ENCODE measurements at regions not wholly inside any gene's neighbourhood (a gene's known extent, or its start where the extent isn't known, plus 50 kb on each side); places are given as distances from the start of the nearest gene placed in this dataset.

- ChIA-PET POLR2A (no interaction called here), CTCF (interaction anchor here (2.8 to 3.9 kb wide), 2 partner anchors 177 to 185 kb away, joined by 9 to 16 read pairs; no protein-coding TSS in a partner anchor)
- intact Hi-C loops (cut with micrococcal nuclease) = loop anchor here (5.0 to 10.0 kb wide), 2 partner anchors 228 to 660 kb away; partner anchors contain the start of gene LPP
- no peak for DNase-seq
- H3K36me3 Mint-ChIP-seq = peaks cover 22% of the 10 kb centered on the region
- peaks cover 3% of the 10 kb centered on the region for H3K27me3 Mint-ChIP-seq
- H3K4me1 Mint-ChIP-seq (ENCODE audit: low read depth) = peaks cover 77% of the 10 kb centered on the region
- peaks cover 23% of the 10 kb centered on the region for H3K9me3 Mint-ChIP-seq
- H3K4me3 Mint-ChIP-seq = no peak overlapping the region
- no peak overlapping the region for H3K27ac Mint-ChIP-seq
Measured at GRCh38 chr3:187924651-187925050, 179.4 kb upstream of the BCL6 start.

- peaks cover 3% of the 10 kb centered on the region for H3K27me3 Mint-ChIP-seq
- peaks cover 22% of the 10 kb centered on the region for H3K36me3 Mint-ChIP-seq
- no peak overlapping the region for H3K27ac Mint-ChIP-seq
- intact Hi-C loops (cut with micrococcal nuclease) = loop anchor here (10.0 kb wide), 1 partner anchor 659 kb away; no protein-coding TSS in a partner anchor
- POLR2A ChIA-PET = no interaction called here
- H3K4me3 Mint-ChIP-seq = no peak overlapping the region
- peaks cover 23% of the 10 kb centered on the region for H3K9me3 Mint-ChIP-seq
- H3K4me1 Mint-ChIP-seq (ENCODE audit: low read depth) = peaks cover 77% of the 10 kb centered on the region
- DNase-seq = no peak
- CTCF ChIA-PET = interaction anchor here (0.9 to 2.8 kb wide), 4 partner anchors 12 to 185 kb away, joined by 3 to 9 read pairs (median 6); no protein-coding TSS in a partner anchor
Measured at GRCh38 chr3:187925326-187925725, 180.1 kb upstream of the BCL6 start.

- peaks cover 23% of the 10 kb centered on the region for H3K9me3 Mint-ChIP-seq
- no peak overlapping the region for H3K27ac Mint-ChIP-seq
- intact Hi-C loops (cut with micrococcal nuclease) = loop anchor here (1.0 to 10.0 kb wide), 2 partner anchors 9 to 658 kb away; no protein-coding TSS in a partner anchor
- peaks cover 75% of the 10 kb centered on the region for H3K4me1 Mint-ChIP-seq (ENCODE audit: low read depth)
- H3K27me3 Mint-ChIP-seq = no peaks in the 10 kb centered on the region
- H3K36me3 Mint-ChIP-seq = peaks cover 22% of the 10 kb centered on the region
- peak; percentile 37 for DNase-seq
- ChIA-PET POLR2A (interaction anchor here (1.2 to 2.7 kb wide), 3 partner anchors 14 to 181 kb away, joined by 3 to 17 read pairs (median 6); partner anchors contain the start of gene BCL6), CTCF (interaction anchor here (1.1 to 2.8 kb wide), 6 partner anchors 11 to 356 kb away, joined by 3 to 9 read pairs (median 6); no protein-coding TSS in a partner anchor)
- H3K4me3 Mint-ChIP-seq = no peak overlapping the region
Measured at GRCh38 chr3:187926620-187927019, 181.4 kb upstream of the BCL6 start.

GRCh38 chr3:187927565-187927964 is 182.3 kb upstream of the BCL6 start:
- Mint-ChIP-seq H3K27me3 (no peaks in the 10 kb centered on the region), H3K36me3 (peaks cover 22% of the 10 kb centered on the region), H3K4me3 (no peak overlapping the region), H3K4me1 (ENCODE audit: low read depth) (peaks cover 81% of the 10 kb centered on the region), H3K27ac (no peak overlapping the region), H3K9me3 (peaks cover 23% of the 10 kb centered on the region)
- intact Hi-C loops (cut with micrococcal nuclease) = loop anchor here (1.0 to 10.0 kb wide), 2 partner anchors 8 to 657 kb away; no protein-coding TSS in a partner anchor
- DNase-seq = no peak
- ChIA-PET CTCF (interaction anchor here (1.1 to 1.7 kb wide), 2 partner anchors 187 to 355 kb away, joined by 3 to 7 read pairs; no protein-coding TSS in a partner anchor), POLR2A (interaction anchor here (1.0 to 2.7 kb wide), 3 partner anchors 48 to 182 kb away, joined by 3 to 17 read pairs (median 6); partner anchors contain the start of gene BCL6)

- Mint-ChIP-seq H3K9me3 (peaks cover 14% of the 10 kb centered on the region), H3K36me3 (peaks cover 13% of the 10 kb centered on the region), H3K4me1 (ENCODE audit: low read depth) (peaks cover 68% of the 10 kb centered on the region), H3K4me3 (no peak overlapping the region), H3K27ac (peak overlapping the region; percentile 53), H3K27me3 (peaks cover 3% of the 10 kb centered on the region)
- intact Hi-C loops (cut with micrococcal nuclease) = loop anchor here (10.0 kb wide), 1 partner anchor 656 kb away; no protein-coding TSS in a partner anchor
- DNase-seq = peak; percentile 33
- ChIA-PET CTCF (interaction anchor here (0.8 to 1.2 kb wide), 2 partner anchors 181 to 187 kb away, joined by 3 to 4 read pairs; no protein-coding TSS in a partner anchor), POLR2A (no interaction called here)
Measured at GRCh38 chr3:187929112-187929816, 184.0 kb upstream of the BCL6 start.

GRCh38 chr3:187930021-187930420 is 184.8 kb upstream of the BCL6 start:
- Mint-ChIP-seq H3K9me3 (peaks cover 6% of the 10 kb centered on the region), H3K27me3 (peaks cover 3% of the 10 kb centered on the region), H3K27ac (no peak overlapping the region), H3K4me1 (ENCODE audit: low read depth) (peaks cover 67% of the 10 kb centered on the region), H3K4me3 (no peak overlapping the region), H3K36me3 (peaks cover 6% of the 10 kb centered on the region)
- intact Hi-C loops (cut with micrococcal nuclease) = no loop called here
- no peak for DNase-seq
- ChIA-PET CTCF (interaction anchor here (0.8 to 1.2 kb wide), 3 partner anchors 182 to 191 kb away, joined by 3 to 4 read pairs (median 3); no protein-coding TSS in a partner anchor), POLR2A (no interaction called here)

GRCh38 chr3:187931101-187931500 is 185.8 kb upstream of the BCL6 start:
- intact Hi-C loops (cut with micrococcal nuclease) = no loop called here
- Mint-ChIP-seq H3K4me3 (no peak overlapping the region), H3K27me3 (peaks cover 3% of the 10 kb centered on the region), H3K9me3 (no peaks in the 10 kb centered on the region), H3K27ac (no peak overlapping the region), H3K36me3 (no peaks in the 10 kb centered on the region), H3K4me1 (ENCODE audit: low read depth) (peaks cover 67% of the 10 kb centered on the region)
- POLR2A ChIA-PET = no interaction called here
- CTCF ChIA-PET = no interaction called here
- no peak for DNase-seq

GRCh38 chr3:187931770-187932278 is 186.6 kb upstream of the BCL6 start:
- no peaks in the 10 kb centered on the region for H3K9me3 Mint-ChIP-seq
- POLR2A ChIA-PET = interaction anchor here (0.6 kb wide), 1 partner anchor 223 kb away, joined by 3 read pairs; no protein-coding TSS in a partner anchor
- peaks cover 66% of the 10 kb centered on the region for H3K4me1 Mint-ChIP-seq (ENCODE audit: low read depth)

GRCh38 chr3:187932530-187932929 is 187.3 kb upstream of the BCL6 start:
- H3K27ac Mint-ChIP-seq = no peak overlapping the region
- intact Hi-C loops (cut with micrococcal nuclease) = no loop called here
- CTCF ChIA-PET = no interaction called here
- no peak for DNase-seq
- H3K27me3 Mint-ChIP-seq = peaks cover 3% of the 10 kb centered on the region
- peaks cover 62% of the 10 kb centered on the region for H3K4me1 Mint-ChIP-seq (ENCODE audit: low read depth)
- POLR2A ChIA-PET = no interaction called here
- no peaks in the 10 kb centered on the region for H3K9me3 Mint-ChIP-seq
- no peak overlapping the region for H3K4me3 Mint-ChIP-seq
- H3K36me3 Mint-ChIP-seq = no peaks in the 10 kb centered on the region

More at GRCh38 chr3:187931770-187932278, 186.6 kb upstream of the BCL6 start:
- Mint-ChIP-seq H3K4me3 (no peak overlapping the region), H3K27ac (no peak overlapping the region), H3K36me3 (no peaks in the 10 kb centered on the region), H3K27me3 (peaks cover 3% of the 10 kb centered on the region)
- intact Hi-C loops (cut with micrococcal nuclease) = no loop called here
- no peak for DNase-seq
- CTCF ChIA-PET = no interaction called here

- Mint-ChIP-seq H3K36me3 (no peaks in the 10 kb centered on the region), H3K4me3 (no peak overlapping the region), H3K9me3 (no peaks in the 10 kb centered on the region), H3K27ac (peak overlapping the region; percentile 61), H3K4me1 (ENCODE audit: low read depth) (peaks cover 40% of the 10 kb centered on the region), H3K27me3 (peaks cover 4% of the 10 kb centered on the region)
- intact Hi-C loops (cut with micrococcal nuclease) = loop anchor here (1.0 kb wide), 3 partner anchors 8 to 41 kb away; no protein-coding TSS in a partner anchor
- CTCF ChIA-PET = interaction anchor here (0.9 to 1.3 kb wide), 2 partner anchors 189 to 195 kb away, joined by 4 to 5 read pairs; no protein-coding TSS in a partner anchor
- POLR2A ChIA-PET = interaction anchor here (0.6 to 1.3 kb wide), 3 partner anchors 26 to 190 kb away, joined by 3 to 6 read pairs (median 4); partner anchors contain the start of gene BCL6
- DNase-seq = peak; percentile 78
Measured at GRCh38 chr3:187935623-187936156, 190.4 kb upstream of the BCL6 start.

- Mint-ChIP-seq H3K36me3 (no peaks in the 10 kb centered on the region), H3K27me3 (peaks cover 4% of the 10 kb centered on the region), H3K4me3 (no peak overlapping the region), H3K27ac (no peak overlapping the region), H3K4me1 (ENCODE audit: low read depth) (peaks cover 33% of the 10 kb centered on the region), H3K9me3 (no peaks in the 10 kb centered on the region)
- no peak for DNase-seq
- ChIA-PET CTCF (no interaction called here), POLR2A (no interaction called here)
- intact Hi-C loops (cut with micrococcal nuclease) = no loop called here
Measured at GRCh38 chr3:187936676-187937075, 191.4 kb upstream of the BCL6 start.
